HG02840 (cell line): ENCODE measurements at regions not wholly inside any gene's neighbourhood (a gene's known extent, or its start where the extent isn't known, plus 50 kb on each side); places are given as distances from the start of the nearest gene placed in this dataset.

Experiments
- ATAC-seq: cut with Tn5 transposase; IDR thresholded peaks from one replicate; pipeline ENCODE4 v1.9.1; 2021; ENCODE audit warnings: mild to moderate bottlenecking, moderate library complexity, moderate number of reproducible peaks; ENCODE audit not compliant: unreplicated experiment, low FRiP score

DNA sequence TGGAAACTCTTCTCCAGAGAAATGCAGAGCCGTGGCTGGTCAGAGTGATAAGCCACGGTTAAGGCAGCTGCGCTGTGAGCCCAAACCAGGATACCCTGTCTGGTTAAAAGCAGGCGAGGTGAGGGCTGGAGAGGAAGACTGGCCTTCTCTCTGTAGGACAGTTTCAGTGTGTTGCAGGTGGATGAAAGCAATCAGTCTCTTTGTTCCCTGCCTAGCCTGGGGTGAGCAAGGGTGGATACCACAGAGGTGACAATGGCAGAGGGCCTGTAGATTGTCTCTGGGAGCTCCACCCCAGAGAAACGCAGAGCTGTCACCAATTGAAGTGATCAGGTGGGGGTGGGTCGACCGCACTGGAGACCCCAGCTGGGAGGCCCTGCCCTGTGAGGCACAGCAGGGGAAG, 621.9 kb downstream of the LRFN5 start:
- ATAC-seq: no peak

- ATAC-seq: no peak
Measured at GRCh38 chr14:42224053-42224888, 617.6 kb downstream of the LRFN5 start.

DNA sequence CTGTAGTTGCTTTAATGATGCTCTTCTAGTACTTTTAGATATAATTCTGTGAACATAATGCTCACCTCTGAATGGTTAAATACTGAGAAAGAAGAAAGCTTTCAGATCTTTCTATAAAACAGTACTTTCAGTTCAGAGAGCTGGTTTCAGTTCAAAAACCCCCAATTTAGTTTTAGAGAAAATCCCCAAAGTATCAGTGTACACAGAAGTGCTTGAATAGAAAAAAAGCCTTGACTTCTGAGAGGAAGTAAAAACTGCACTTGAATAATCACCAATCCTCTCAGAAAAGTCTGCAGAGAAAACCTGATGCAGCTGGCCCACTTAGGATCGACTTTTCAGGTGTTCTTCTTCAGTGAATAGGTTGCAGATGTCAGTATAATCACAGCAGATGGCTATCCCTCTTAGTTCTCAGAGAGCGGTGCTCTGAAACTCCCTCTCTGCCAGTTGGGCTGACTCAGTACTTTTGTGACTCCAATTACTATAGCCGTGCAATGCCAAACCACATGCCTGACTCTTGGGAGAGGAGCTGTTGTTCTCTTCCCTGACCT, 616.3 kb downstream of the LRFN5 start:
- ATAC-seq: peak; percentile 91

GRCh38 chr14:42214981-42215491, 608.4 kb downstream of the LRFN5 start:
- no peak for ATAC-seq

- ATAC-seq: no peak
Measured at GRCh38 chr14:42200957-42201356, 594.3 kb downstream of the LRFN5 start.

DNA sequence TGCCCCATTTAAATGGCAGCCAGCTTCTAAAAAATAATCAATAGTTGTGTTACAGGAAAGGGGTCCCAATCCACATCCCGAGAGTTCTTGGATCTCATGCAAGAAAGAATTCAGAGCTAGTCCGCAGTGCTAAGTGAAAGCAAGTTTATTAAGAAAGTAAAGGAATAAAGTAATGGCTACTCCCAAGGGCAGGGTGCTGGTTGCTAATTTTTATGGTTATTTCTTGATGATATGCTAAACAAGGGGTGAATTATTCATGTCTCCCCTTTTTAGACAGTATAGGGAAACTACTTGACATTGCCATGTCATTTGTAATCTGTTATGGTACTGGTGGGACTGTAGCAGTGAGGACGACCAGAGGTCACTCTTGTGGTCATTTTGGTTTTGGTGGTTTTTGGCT, 591.3 kb downstream of the LRFN5 start:
- no peak for ATAC-seq

- no peak for ATAC-seq
Measured at GRCh38 chr14:42192738-42193653, 586.3 kb downstream of the LRFN5 start.

DNA sequence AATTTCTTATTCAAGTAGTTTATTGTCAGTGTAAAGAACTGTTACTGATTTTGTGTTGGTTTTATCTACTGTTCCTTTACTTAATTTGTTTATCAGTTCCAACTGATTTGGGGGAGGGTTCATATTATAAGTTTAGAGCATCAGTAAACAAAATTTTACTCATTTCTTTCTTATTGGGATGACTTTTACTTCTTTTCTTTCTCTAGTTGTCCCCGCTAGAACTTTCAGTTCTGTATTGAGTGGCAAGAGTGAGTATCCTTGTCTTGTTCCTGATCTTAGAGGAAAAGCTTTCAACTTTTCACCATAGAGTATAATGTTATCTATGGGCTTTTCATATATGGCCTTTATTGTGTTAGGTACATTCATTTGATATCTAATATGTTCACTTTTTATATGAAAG, 584.1 kb downstream of the LRFN5 start:
- ATAC-seq: no peak

DNA sequence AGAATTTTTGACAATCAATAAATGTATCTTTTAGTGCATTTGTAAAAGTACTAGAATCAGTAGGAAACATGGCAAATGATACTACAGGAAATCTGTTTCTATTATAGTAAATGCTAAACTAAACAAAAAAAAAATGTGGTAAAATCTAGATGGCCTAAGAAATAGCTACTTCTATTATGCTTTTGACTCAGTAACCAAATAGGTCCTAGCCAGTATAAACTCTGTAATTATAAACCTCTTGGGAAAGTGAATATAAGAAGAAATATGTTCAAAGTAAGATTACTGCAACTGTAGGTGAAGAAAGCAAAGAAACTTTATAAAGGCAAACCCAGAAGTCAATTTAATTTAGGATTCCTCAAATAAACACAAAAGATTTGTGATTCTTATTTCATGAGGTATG, 581.2 kb downstream of the LRFN5 start:
- no peak for ATAC-seq

GRCh38 chr14:42185718-42186117, 579.0 kb downstream of the LRFN5 start:
- ATAC-seq: no peak

DNA sequence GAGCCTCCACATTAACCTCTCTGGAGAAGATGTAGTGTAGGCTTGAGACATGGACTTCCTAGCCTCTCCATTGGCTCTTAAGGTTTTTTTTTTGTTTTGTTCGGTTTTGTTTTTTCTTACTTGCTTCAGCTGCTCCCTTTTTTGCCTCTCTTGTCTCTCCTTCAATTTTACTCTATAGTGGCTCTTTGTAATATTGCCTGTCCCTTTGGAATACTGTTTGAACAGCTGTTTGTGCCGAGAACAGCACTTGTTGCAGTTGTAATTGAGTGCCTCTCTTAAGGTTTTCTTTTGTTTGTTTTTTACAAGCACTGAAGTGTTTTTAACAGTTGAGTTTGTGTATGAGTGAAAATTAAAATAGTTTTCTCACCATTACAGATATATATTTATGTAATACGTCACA, 567.7 kb downstream of the LRFN5 start:
- ATAC-seq: no peak

GRCh38 chr14:42173206-42173605, 566.5 kb downstream of the LRFN5 start:
- ATAC-seq: no peak

DNA sequence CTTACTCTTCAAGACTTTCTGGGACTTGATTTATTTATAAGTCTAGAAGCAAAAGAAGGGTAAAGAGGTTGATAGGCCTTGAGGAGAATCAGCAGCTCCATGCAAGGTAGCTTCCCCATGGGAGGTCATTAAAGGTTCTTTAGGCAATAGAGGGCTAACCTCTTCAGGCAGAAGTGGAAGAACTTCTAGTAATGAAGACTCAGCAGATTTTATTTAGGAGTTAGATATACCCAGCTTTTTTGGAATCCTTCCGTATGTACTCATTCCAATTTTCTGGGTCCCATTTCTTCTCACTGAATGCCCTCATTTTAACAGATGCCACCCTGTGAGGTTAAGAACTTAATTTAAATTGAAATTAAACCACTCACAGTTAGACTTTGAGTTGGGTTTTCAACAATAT, 565.6 kb downstream of the LRFN5 start:
- ATAC-seq: no peak

- ATAC-seq: no peak
Measured at GRCh38 chr14:42163136-42163535, 556.5 kb downstream of the LRFN5 start.

- no peak for ATAC-seq
Measured at GRCh38 chr14:42159138-42159537, 552.5 kb downstream of the LRFN5 start.

GRCh38 chr14:42149609-42150261, 543.1 kb downstream of the LRFN5 start:
- ATAC-seq: no peak

GRCh38 chr14:42145766-42146165, 539.1 kb downstream of the LRFN5 start:
- ATAC-seq: no peak

DNA sequence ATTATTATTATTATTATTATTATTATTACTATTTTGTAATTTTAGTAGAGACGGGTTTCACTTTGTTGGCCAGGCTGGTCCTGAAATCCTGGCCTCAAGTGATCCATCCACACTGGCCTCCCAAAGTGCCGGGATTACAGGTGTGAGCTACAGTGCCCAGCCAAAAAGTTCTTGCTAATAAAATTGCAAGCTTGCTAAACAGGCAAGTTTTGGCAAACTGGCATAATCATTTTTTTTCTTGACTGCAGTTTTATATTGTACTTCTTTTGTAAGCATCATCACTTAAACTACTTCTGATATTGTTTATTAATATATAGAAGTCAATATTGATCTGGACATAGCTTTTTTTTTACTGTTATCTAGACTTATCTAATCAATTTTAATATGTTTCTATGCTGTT, 536.4 kb downstream of the LRFN5 start:
- ATAC-seq: no peak

GRCh38 chr14:42141328-42141727, 534.7 kb downstream of the LRFN5 start:
- ATAC-seq: no peak

GRCh38 chr14:42140831-42141279, 534.2 kb downstream of the LRFN5 start:
- ATAC-seq: no peak
